NCI-H774 (cell line): ENCODE measurements at regions not wholly inside any gene's neighbourhood (a gene's known extent, or its start where the extent isn't known, plus 50 kb on each side); places are given as distances from the start of the nearest gene placed in this dataset.

Experiments
- DNase-seq: peaks from one replicate; lab custom pipeline; 2025; lab: John Stamatoyannopoulos, UW

- no peak for DNase-seq
Measured at GRCh38 chr2:62596061-62596921, 90.3 kb upstream of the TMEM17 start.

GRCh38 chr2:62595474-62595873 is 89.5 kb upstream of the TMEM17 start:
- DNase-seq = no peak

GRCh38 chr2:62593825-62594224 is 87.8 kb upstream of the TMEM17 start:
- no peak for DNase-seq

- no peak for DNase-seq
Measured at GRCh38 chr2:62591491-62591890, 85.5 kb upstream of the TMEM17 start.

- no peak for DNase-seq
Measured at GRCh38 chr2:62589691-62590356, 83.8 kb upstream of the TMEM17 start.

GRCh38 chr2:62587592-62587991 is 81.6 kb upstream of the TMEM17 start:
- DNase-seq = no peak

GRCh38 chr2:62586981-62587380 is 81.0 kb upstream of the TMEM17 start:
- DNase-seq = no peak

- no peak for DNase-seq
Measured at GRCh38 chr2:62578803-62579640, 73.0 kb upstream of the TMEM17 start.

- no peak for DNase-seq
Measured at GRCh38 chr2:62577994-62578781, 72.2 kb upstream of the TMEM17 start.

GRCh38 chr2:62576276-62576939 is 70.4 kb upstream of the TMEM17 start:
- DNase-seq = no peak

GRCh38 chr2:62573936-62574335 is 67.9 kb upstream of the TMEM17 start:
- DNase-seq = no peak

- no peak for DNase-seq
Measured at GRCh38 chr2:62573137-62573731, 67.2 kb upstream of the TMEM17 start.

- DNase-seq = no peak
Measured at GRCh38 chr2:62570861-62571698, 65.1 kb upstream of the TMEM17 start.

- no peak for DNase-seq
Measured at GRCh38 chr2:62569907-62570841, 64.2 kb upstream of the TMEM17 start.

GRCh38 chr2:62568983-62569837 is 63.2 kb upstream of the TMEM17 start:
- no peak for DNase-seq

- no peak for DNase-seq
Measured at GRCh38 chr2:62568074-62568473, 62.1 kb upstream of the TMEM17 start.

- DNase-seq = no peak
Measured at GRCh38 chr2:62567669-62568068, 61.7 kb upstream of the TMEM17 start.

GRCh38 chr2:62566847-62567246 is 60.9 kb upstream of the TMEM17 start:
- DNase-seq = no peak
